GM23338 (cell line): ENCODE measurements at regions not wholly inside any gene's neighbourhood (a gene's known extent, or its start where the extent isn't known, plus 50 kb on each side); places are given as distances from the start of the nearest gene placed in this dataset.

Experiments
- ATAC-seq: fragments of 200-7000 bp; cut with Tn5 transposase; 3 replicates; pipeline ENCODE4 v1.9.1; 2020
- DNase-seq: peaks from one replicate; pipeline ENCODE4 v3.0.0-alpha.2; 2015; ENCODE audit warnings: low spot score
- H2AFZ ChIP-seq: fragments of 200-600 bp; sonication (generic); 2 replicates; pipeline ENCODE4 v1.8.0; 2016; ENCODE audit warnings: antibody characterized with exemption, mild to moderate bottlenecking, moderate library complexity
- H3F3A ChIP-seq: fragments of 200-600 bp; sonication (generic); replicated peaks from 2 replicates; pipeline ENCODE4 v1.8.0; 2017; ENCODE audit warnings: antibody characterized with exemption, mixed run types, low read depth
- H3K27ac ChIP-seq: fragments of 200-600 bp; sonication (generic); 2 replicates; pipeline ENCODE4 v1.6.1; 2016; ENCODE audit warnings: low read depth
- H3K27me3 ChIP-seq: fragments of 200-600 bp; sonication (generic); 2 replicates; pipeline ENCODE4 v1.8.0; 2016; ENCODE audit warnings: mild to moderate bottlenecking, mixed run types, moderate library complexity; ENCODE audit not compliant: insufficient read depth
- H3K36me3 ChIP-seq: fragments of 200-600 bp; sonication (generic); 2 replicates; pipeline ENCODE4 v1.8.0; 2016; ENCODE audit warnings: mild to moderate bottlenecking; ENCODE audit not compliant: insufficient read depth
- H3K4me1 ChIP-seq: fragments of 200-600 bp; sonication (generic); 2 replicates; pipeline ENCODE4 v1.8.0; 2016; ENCODE audit warnings: mild to moderate bottlenecking, moderate library complexity; ENCODE audit not compliant: insufficient read depth
- H3K4me2 ChIP-seq: fragments of 200-600 bp; sonication (generic); 2 replicates; pipeline ENCODE4 v1.7.1; 2017; ENCODE audit warnings: mixed run types
- H3K4me3 ChIP-seq: fragments of 200-600 bp; sonication (generic); 2 replicates; pipeline ENCODE4 v1.6.1; 2016; ENCODE audit warnings: mixed run types
- H3K79me2 ChIP-seq: fragments of 200-600 bp; sonication (generic); replicated peaks from 2 replicates; pipeline ENCODE4 v1.8.0; 2017; ENCODE audit warnings: mild to moderate bottlenecking; ENCODE audit not compliant: insufficient read depth
- H3K9me2 ChIP-seq: fragments of 200-600 bp; sonication (generic); 2 replicates; pipeline ENCODE4 v1.8.0; 2017; ENCODE audit not compliant: insufficient read depth
- H4K20me1 ChIP-seq: fragments of 200-600 bp; sonication (generic); replicated peaks from 2 replicates; pipeline ENCODE4 v1.8.0; 2017; ENCODE audit warnings: mild to moderate bottlenecking; ENCODE audit not compliant: insufficient read depth
- H3K27ac Mint-ChIP-seq: 2 replicates; pipeline ENCODE4 v1.8.0; 2020; ENCODE audit warnings: inconsistent platforms, mild to moderate bottlenecking, moderate library complexity, mixed read lengths
- H3K27me3 Mint-ChIP-seq: 3 replicates; pipeline ENCODE4 v1.8.0; 2022; ENCODE audit warnings: low read depth, mild to moderate bottlenecking, moderate library complexity, mixed read lengths, inconsistent platforms; ENCODE audit not compliant: insufficient read depth, poor library complexity
- H3K36me3 Mint-ChIP-seq: 3 replicates; pipeline ENCODE4 v1.8.0; 2021; ENCODE audit warnings: low read depth, mild to moderate bottlenecking, inconsistent platforms, moderate library complexity, mixed read lengths
- H3K4me1 Mint-ChIP-seq: 3 replicates; pipeline ENCODE4 v1.8.0; 2020; ENCODE audit warnings: mild to moderate bottlenecking, inconsistent platforms, mixed read lengths
- H3K4me3 Mint-ChIP-seq: 3 replicates; pipeline ENCODE4 v1.8.0; 2021; ENCODE audit warnings: moderate library complexity, mild to moderate bottlenecking, inconsistent platforms, mixed read lengths
- H3K9me3 Mint-ChIP-seq: 3 replicates; pipeline ENCODE4 v1.8.0; 2020; ENCODE audit warnings: moderate library complexity, mild to moderate bottlenecking, inconsistent platforms, mixed read lengths
- CREB1 ChIP-seq: fragments of 250-450 bp; sonication (Bioruptor Pico); IDR thresholded peaks from 2 replicates; pipeline ENCODE4 v1.5.0; 2020; ENCODE audit warnings: low read depth, mild to moderate bottlenecking, moderate library complexity
- CTCF ChIP-seq, 2 experiments: fragments of 200-600 bp in 1 of 2; sonication (generic) in 1 of 2; conservative IDR thresholded peaks; 2 replicates each; pipeline versions ENCODE4 v1.5.1 to v1.6.1; 2016 to 2017; ENCODE audit warnings: antibody characterized with exemption in 2 of 2, low read depth in 2 of 2, mild to moderate bottlenecking in 2 of 2, moderate library complexity in 1 of 2
- ETS1 ChIP-seq: IDR thresholded peaks from 2 replicates; pipeline ENCODE4 v1.6.1; 2016; ENCODE audit warnings: antibody characterized with exemption
- EZH2 ChIP-seq: fragments of 200-600 bp; sonication (generic); IDR thresholded peaks from one replicate; pipeline ENCODE4 v1.8.0; 2017; ENCODE audit warnings: antibody characterized with exemption, mild to moderate bottlenecking, low read depth; ENCODE audit not compliant: unreplicated experiment
- EZH2phosphoT487 ChIP-seq: fragments of 200-600 bp; sonication (generic); IDR thresholded peaks from one replicate; pipeline ENCODE4 v1.8.1; 2018; ENCODE audit warnings: antibody characterized with exemption; ENCODE audit not compliant: unreplicated experiment
- JUNB ChIP-seq: IDR thresholded peaks from one replicate; pipeline ENCODE4 v1.6.1; 2016; ENCODE audit warnings: antibody characterized with exemption; ENCODE audit not compliant: unreplicated experiment
- NANOG ChIP-seq: IDR thresholded peaks from 2 replicates; pipeline ENCODE4 v1.6.1; 2016; ENCODE audit warnings: antibody characterized with exemption, borderline replicate concordance
- POLR2AphosphoS5 ChIP-seq: IDR thresholded peaks from 2 replicates; pipeline ENCODE4 v1.6.1; 2016; ENCODE audit warnings: antibody characterized with exemption, low read depth
- REST ChIP-seq: IDR thresholded peaks from one replicate; pipeline ENCODE4 v1.6.1; 2018; ENCODE audit warnings: antibody characterized with exemption; ENCODE audit not compliant: unreplicated experiment
- STAT1 ChIP-seq: IDR thresholded peaks from one replicate; pipeline ENCODE4 v1.6.1; 2016; ENCODE audit warnings: antibody characterized with exemption; ENCODE audit not compliant: unreplicated experiment
- ZNF114 ChIP-seq: fragments of 250-450 bp; sonication (Bioruptor Pico); IDR thresholded peaks from 2 replicates; pipeline ENCODE4 v1.5.0; 2020; ENCODE audit warnings: mild to moderate bottlenecking, moderate library complexity
- ZNF331 ChIP-seq: fragments of 250-450 bp; sonication (Bioruptor Pico); IDR thresholded peaks from 2 replicates; pipeline ENCODE4 v1.5.0; 2020; ENCODE audit warnings: low read depth, mild to moderate bottlenecking, moderate library complexity
- ZNF462 ChIP-seq: fragments of 250-450 bp; sonication (Bioruptor Pico); IDR thresholded peaks from 2 replicates; pipeline ENCODE4 v1.5.0; 2020; ENCODE audit warnings: mild to moderate bottlenecking, moderate library complexity

GRCh38 chrX:79477691-79478090 lies 110.6 kb upstream of the ITM2A start:
- DNase-seq (no peak), ATAC-seq (no peak)
- no peaks in the 10 kb centered on the region for H3F3A ChIP-seq
- Mint-ChIP-seq H3K36me3 (no peaks in the 10 kb centered on the region), H3K9me3 (no peaks in the 10 kb centered on the region), H3K4me3 (no peak overlapping the region), H3K4me1 (no peaks in the 10 kb centered on the region), H3K27me3 (no peaks in the 10 kb centered on the region), H3K27ac (no peak overlapping the region)
- no peaks in the 10 kb centered on the region for H3K27me3 ChIP-seq
- H3K4me1 ChIP-seq = no peaks in the 10 kb centered on the region
- H3K36me3 ChIP-seq = no peaks in the 10 kb centered on the region
- no peak overlapping the region for H2AFZ ChIP-seq
- no peaks in the 10 kb centered on the region for H3K79me2 ChIP-seq
- TF ChIP-seq CREB1 = no peak
- no peak for TF ChIP-seq EZH2phosphoT487
- TF ChIP-seq EZH2 = no peak
- no peak for TF ChIP-seq ZNF462 (CRISPR knock-in tag)
- no peak for TF ChIP-seq REST
- TF ChIP-seq ZNF331 (CRISPR knock-in tag) = no peak
- TF ChIP-seq POLR2AphosphoS5 = no peak
- no peak for TF ChIP-seq ZNF114 (CRISPR knock-in tag)
- TF ChIP-seq JUNB = no peak
- TF ChIP-seq STAT1 = no peak
- no peak for TF ChIP-seq ETS1
- TF ChIP-seq NANOG = no peak
- no peak for TF ChIP-seq CTCF (conservative IDR thresholded peaks at IDR 0.05; ENCODE audit: low read depth in 2 of 2)
- H3K9me2 ChIP-seq = no peaks in the 10 kb centered on the region
- no peak overlapping the region for H3K4me3 ChIP-seq
- no peak overlapping the region for H3K4me2 ChIP-seq
- no peaks in the 10 kb centered on the region for H4K20me1 ChIP-seq
- H3K27ac ChIP-seq = no peak overlapping the region
